ENCODE measurements at regions not wholly inside any gene's neighbourhood (a gene's known extent, or its start where the extent isn't known, plus 50 kb on each side); places are given as distances from the start of the nearest gene placed in this dataset.

GRCh38 chr1:213689260-213689659, 298.5 kb upstream of the PROX1 start:
- no peaks in the 10 kb centered on the region for H4K20me1 ChIP-seq (ENCODE audit: insufficient read depth, low read length)
- peaks cover 9% of the 10 kb centered on the region; the same call in 1 of the 2 replicates for H3K4me1 ChIP-seq (ENCODE audit: low read length)
- H3K4me2 ChIP-seq (ENCODE audit: low read length), result no peak overlapping the region
- H3K27me3 ChIP-seq (ENCODE audit: low read depth, low read length), result peaks cover 14% of the 10 kb centered on the region; the same call in 1 of the 2 replicates
- no peaks in the 10 kb centered on the region for H3K9me3 ChIP-seq (ENCODE audit: insufficient read depth, low read length)
- H3K36me3 ChIP-seq (replicated peaks; ENCODE audit: low read depth, low read length), result no peaks in the 10 kb centered on the region
- no peaks in the 10 kb centered on the region for H3K79me2 ChIP-seq (ENCODE audit: low read length)
- no peak overlapping the region for H3K4me3 ChIP-seq (ENCODE audit: low read length)
- H3K27ac ChIP-seq (ENCODE audit: low read length), result no peak overlapping the region
- H2AFZ ChIP-seq (ENCODE audit: low read depth, low read length), result no peak overlapping the region
- TF ChIP-seq CTCF (IDR thresholded peaks at IDR 0.05; ENCODE audit: low read depth, low read length) (no peak), EZH2phosphoT487 (IDR thresholded peaks at IDR 0.05; ENCODE audit: low read depth) (no peak)
- no peak overlapping the region for H3K9ac ChIP-seq (ENCODE audit: low read length)

GRCh38 chr1:213690341-213690917, 297.3 kb upstream of the PROX1 start:
- Histone ChIP-seq H4K20me1 (ENCODE audit: insufficient read depth, low read length) (no peaks in the 10 kb centered on the region), H3K4me3 (ENCODE audit: low read length) (no peak overlapping the region), H3K79me2 (ENCODE audit: low read length) (no peaks in the 10 kb centered on the region), H3K4me1 (ENCODE audit: low read length) (peaks cover 9% of the 10 kb centered on the region; the same call in 1 of the 2 replicates), H3K9ac (ENCODE audit: low read length) (no peak overlapping the region), H3K9me3 (ENCODE audit: insufficient read depth, low read length) (no peaks in the 10 kb centered on the region), H3K27me3 (ENCODE audit: low read depth, low read length) (peaks cover 25% of the 10 kb centered on the region; the same call in 1 of the 2 replicates), H3K4me2 (ENCODE audit: low read length) (no peak overlapping the region), H3K27ac (ENCODE audit: low read length) (no peak overlapping the region), H3K36me3 (replicated peaks; ENCODE audit: low read depth, low read length) (no peaks in the 10 kb centered on the region), H2AFZ (ENCODE audit: low read depth, low read length) (no peak overlapping the region)
- no peak for TF ChIP-seq EZH2phosphoT487 (IDR thresholded peaks at IDR 0.05; ENCODE audit: low read depth)
- TF ChIP-seq CTCF (IDR thresholded peaks at IDR 0.05; ENCODE audit: low read depth, low read length), result no peak

GRCh38 chr1:213692321-213692720, 295.5 kb upstream of the PROX1 start:
- no peak overlapping the region for H2AFZ ChIP-seq (ENCODE audit: low read depth, low read length)
- no peaks in the 10 kb centered on the region for H3K9me3 ChIP-seq (ENCODE audit: insufficient read depth, low read length)
- H3K36me3 ChIP-seq (replicated peaks; ENCODE audit: low read depth, low read length), result no peaks in the 10 kb centered on the region
- H3K9ac ChIP-seq (ENCODE audit: low read length), result no peak overlapping the region
- H3K79me2 ChIP-seq (ENCODE audit: low read length), result no peaks in the 10 kb centered on the region
- H3K4me2 ChIP-seq (ENCODE audit: low read length), result no peak overlapping the region
- peaks cover 9% of the 10 kb centered on the region; the same call in 1 of the 2 replicates for H3K4me1 ChIP-seq (ENCODE audit: low read length)
- no peak overlapping the region for H3K27ac ChIP-seq (ENCODE audit: low read length)
- H4K20me1 ChIP-seq (ENCODE audit: insufficient read depth, low read length), result no peaks in the 10 kb centered on the region
- no peak overlapping the region for H3K4me3 ChIP-seq (ENCODE audit: low read length)
- peaks cover 28% of the 10 kb centered on the region; the same call in 1 of the 2 replicates for H3K27me3 ChIP-seq (ENCODE audit: low read depth, low read length)
- no peak for TF ChIP-seq EZH2phosphoT487 (IDR thresholded peaks at IDR 0.05; ENCODE audit: low read depth)
- TF ChIP-seq CTCF (IDR thresholded peaks at IDR 0.05; ENCODE audit: low read depth, low read length), result no peak

- Histone ChIP-seq H3K4me2 (ENCODE audit: low read length) (no peak overlapping the region), H3K4me3 (ENCODE audit: low read length) (no peak overlapping the region), H3K79me2 (ENCODE audit: low read length) (no peaks in the 10 kb centered on the region), H3K36me3 (replicated peaks; ENCODE audit: low read depth, low read length) (no peaks in the 10 kb centered on the region), H3K27me3 (ENCODE audit: low read depth, low read length) (peaks cover 28% of the 10 kb centered on the region; the same call in 1 of the 2 replicates), H3K9me3 (ENCODE audit: insufficient read depth, low read length) (no peaks in the 10 kb centered on the region), H3K27ac (ENCODE audit: low read length) (no peak overlapping the region), H4K20me1 (ENCODE audit: insufficient read depth, low read length) (no peaks in the 10 kb centered on the region), H3K4me1 (ENCODE audit: low read length) (peaks cover 4% of the 10 kb centered on the region; the same call in 1 of the 2 replicates), H3K9ac (ENCODE audit: low read length) (no peak overlapping the region), H2AFZ (ENCODE audit: low read depth, low read length) (no peak overlapping the region)
- TF ChIP-seq EZH2phosphoT487 (IDR thresholded peaks at IDR 0.05; ENCODE audit: low read depth), result no peak
These were observed 293.9 kb upstream of the PROX1 start for GRCh38 chr1:213693864-213694263.
